ENCODE measurements at regions not wholly inside any gene's neighbourhood (a gene's known extent, or its start where the extent isn't known, plus 50 kb on each side); places are given as distances from the start of the nearest gene placed in this dataset.
"Not testable (repeated sequence)": the region's sequence is repeated elsewhere in the genome, so short reads cannot be mapped to it uniquely, and the experiment has no call there.

DNA sequence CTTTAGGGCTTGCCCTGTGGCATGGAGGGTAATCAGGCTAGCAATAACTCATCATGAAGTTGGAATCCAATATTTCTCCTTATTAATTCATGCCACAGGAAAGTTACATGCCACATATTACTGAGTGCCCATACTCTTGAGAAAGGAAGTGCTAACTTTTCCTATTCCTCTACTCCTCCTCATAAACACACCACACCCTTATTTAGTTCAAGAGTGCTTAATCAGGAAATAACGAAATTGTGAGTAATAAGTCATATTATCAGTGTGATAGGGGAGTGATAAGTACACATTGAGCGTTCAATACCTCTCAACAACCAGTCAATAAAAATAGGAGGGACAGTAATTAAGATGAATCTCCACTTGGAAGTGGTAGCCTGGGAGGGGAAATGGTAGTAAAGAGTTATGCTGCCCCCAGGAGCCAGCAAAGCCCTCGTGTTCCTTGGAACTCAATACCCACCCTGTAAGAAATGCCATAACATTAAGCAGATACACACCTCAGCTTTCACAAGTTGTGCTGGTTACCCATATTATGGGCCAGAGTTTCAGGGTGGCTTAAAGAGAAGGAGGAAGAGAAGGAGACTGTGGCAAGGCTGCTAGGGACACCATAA lies 410.0 kb upstream of the NR3C2 start:
- Histone ChIP-seq H3K9me3 (ENCODE audit: control insufficient read depth, low read depth, low read length) (no peaks in the 10 kb centered on the region), H3K9ac (ENCODE audit: low read length) (no peak overlapping the region), H3K36me3 (ENCODE audit: control insufficient read depth, low read depth, low read length) (no peaks in the 10 kb centered on the region), H3K27me3 (ENCODE audit: control insufficient read depth, insufficient read depth, low read length) (no peaks in the 10 kb centered on the region), H3K4me1 (ENCODE audit: control insufficient read depth, low read depth, low read length) (no peaks in the 10 kb centered on the region), H3K27ac (ENCODE audit: low read length) (no peak overlapping the region), H3K4me3 (ENCODE audit: low read length) (no peak overlapping the region)

DNA sequence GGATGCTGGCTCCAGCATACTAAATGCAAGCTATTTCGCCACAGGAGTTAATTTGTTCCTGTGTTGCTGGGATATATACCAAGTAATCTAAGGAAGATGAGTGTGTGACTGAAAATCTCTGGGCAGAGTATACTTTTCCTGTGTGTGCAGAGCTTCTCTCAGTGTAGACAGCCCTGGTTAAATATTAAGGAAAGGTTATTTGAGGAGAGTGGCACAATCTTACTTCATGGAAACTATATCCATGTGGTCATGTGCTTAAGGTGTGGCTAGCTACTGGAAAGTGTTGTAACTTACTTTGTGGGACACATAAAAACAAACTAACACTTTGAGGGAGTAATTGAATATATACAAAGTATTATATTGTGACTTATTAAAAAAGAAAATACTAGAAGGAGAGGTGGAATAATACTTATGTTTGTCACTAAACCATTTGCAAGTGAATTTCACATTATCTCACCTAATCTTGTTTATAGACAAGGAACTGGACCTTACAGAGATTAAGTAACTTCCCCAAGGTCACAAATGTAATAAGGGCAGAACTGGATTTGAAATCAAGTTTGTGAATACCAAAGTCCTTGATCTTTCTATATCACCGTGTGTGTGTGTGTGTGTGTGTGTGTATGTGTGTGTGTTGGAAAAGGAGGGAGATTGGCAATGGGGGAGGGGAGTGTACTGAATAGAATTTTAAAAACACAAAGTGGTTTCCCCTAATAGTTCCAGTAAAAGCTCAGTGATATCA lies 408.2 kb upstream of the NR3C2 start:
- no peak overlapping the region for H3K9ac ChIP-seq (ENCODE audit: low read length)
- no peak overlapping the region for H3K4me3 ChIP-seq (ENCODE audit: low read length)
- H3K36me3 ChIP-seq (ENCODE audit: control insufficient read depth, low read depth, low read length) = no peaks in the 10 kb centered on the region
- no peak overlapping the region for H3K27ac ChIP-seq (ENCODE audit: low read length)
- no peaks in the 10 kb centered on the region for H3K27me3 ChIP-seq (ENCODE audit: control insufficient read depth, insufficient read depth, low read length)
- H3K4me1 ChIP-seq (ENCODE audit: control insufficient read depth, low read depth, low read length) = no peaks in the 10 kb centered on the region
- no peaks in the 10 kb centered on the region for H3K9me3 ChIP-seq (ENCODE audit: control insufficient read depth, low read depth, low read length)

DNA sequence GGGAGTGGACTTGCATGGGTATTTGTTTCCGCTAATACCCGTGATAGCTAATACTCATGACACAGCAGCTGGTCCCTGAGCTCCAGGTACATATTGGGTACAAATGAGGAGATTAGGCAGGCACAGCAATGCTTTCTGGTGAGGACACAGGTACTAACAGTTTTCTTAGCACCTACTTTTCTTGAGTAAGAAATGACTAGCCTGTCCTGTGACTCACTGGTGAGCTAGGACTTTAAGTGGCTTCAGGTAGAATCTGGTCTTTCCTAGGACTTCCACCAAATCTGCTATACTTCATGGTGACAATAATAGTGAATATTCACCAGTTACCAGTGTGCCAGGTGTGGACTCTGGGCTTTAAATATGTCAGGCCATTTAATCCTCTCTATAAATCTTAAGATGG lies 407.4 kb upstream of the NR3C2 start:
- Histone ChIP-seq H3K9me3 (ENCODE audit: control insufficient read depth, low read depth, low read length) (no peaks in the 10 kb centered on the region), H3K27ac (ENCODE audit: low read length) (no peak overlapping the region)

DNA sequence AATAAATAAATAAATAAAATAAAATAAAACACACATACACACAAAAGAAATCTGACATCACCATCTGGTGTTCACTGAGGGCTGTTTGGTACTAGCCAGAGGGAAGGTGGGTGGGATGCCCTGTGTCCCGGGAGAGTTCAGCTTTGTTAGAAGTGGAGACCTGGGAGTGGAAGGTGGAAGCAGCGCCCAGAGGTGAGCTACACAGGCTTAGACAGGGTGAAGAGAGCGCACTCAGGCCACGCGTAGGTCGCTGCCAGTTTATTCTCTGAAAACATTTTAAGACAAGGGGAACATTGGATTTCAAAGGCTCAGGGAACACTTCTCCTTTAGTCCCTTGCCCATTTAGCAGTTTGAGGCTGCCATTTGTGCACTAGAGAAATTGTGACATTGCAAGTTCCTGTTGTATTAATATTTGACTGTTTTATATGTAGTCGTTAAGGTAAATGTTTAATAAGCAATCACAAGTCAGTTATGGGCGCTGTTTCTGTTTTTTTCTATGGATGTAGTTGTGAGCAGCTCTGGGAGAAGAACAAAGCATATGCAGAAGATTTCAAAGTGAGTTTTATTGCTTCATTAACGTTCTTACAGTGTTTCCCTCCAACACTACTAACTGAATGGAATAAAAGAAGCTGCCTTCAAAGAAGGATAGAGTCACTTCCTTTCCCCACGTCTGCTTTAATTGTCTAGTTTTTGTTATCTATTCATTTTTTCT lies 405.5 kb upstream of the NR3C2 start:
- peaks cover 4% of the 10 kb centered on the region for H3K4me1 ChIP-seq (ENCODE audit: control insufficient read depth, low read depth, low read length)
- H3K27ac ChIP-seq (ENCODE audit: low read length) = no peak overlapping the region
- H3K27me3 ChIP-seq (ENCODE audit: control insufficient read depth, insufficient read depth, low read length) = no peaks in the 10 kb centered on the region
- H3K4me3 ChIP-seq (ENCODE audit: low read length) = no peak overlapping the region
- no peaks in the 10 kb centered on the region for H3K9me3 ChIP-seq (ENCODE audit: control insufficient read depth, low read depth, low read length)
- H3K9ac ChIP-seq (ENCODE audit: low read length) = no peak overlapping the region
- no peaks in the 10 kb centered on the region for H3K36me3 ChIP-seq (ENCODE audit: control insufficient read depth, low read depth, low read length)

More for the DNA sequence above, 407.4 kb upstream of the NR3C2 start:
- Histone ChIP-seq H3K9ac (ENCODE audit: low read length) (no peak overlapping the region), H3K4me3 (ENCODE audit: low read length) (no peak overlapping the region), H3K36me3 (ENCODE audit: control insufficient read depth, low read depth, low read length) (no peaks in the 10 kb centered on the region), H3K4me1 (ENCODE audit: control insufficient read depth, low read depth, low read length) (no peaks in the 10 kb centered on the region), H3K27me3 (ENCODE audit: control insufficient read depth, insufficient read depth, low read length) (no peaks in the 10 kb centered on the region)

DNA sequence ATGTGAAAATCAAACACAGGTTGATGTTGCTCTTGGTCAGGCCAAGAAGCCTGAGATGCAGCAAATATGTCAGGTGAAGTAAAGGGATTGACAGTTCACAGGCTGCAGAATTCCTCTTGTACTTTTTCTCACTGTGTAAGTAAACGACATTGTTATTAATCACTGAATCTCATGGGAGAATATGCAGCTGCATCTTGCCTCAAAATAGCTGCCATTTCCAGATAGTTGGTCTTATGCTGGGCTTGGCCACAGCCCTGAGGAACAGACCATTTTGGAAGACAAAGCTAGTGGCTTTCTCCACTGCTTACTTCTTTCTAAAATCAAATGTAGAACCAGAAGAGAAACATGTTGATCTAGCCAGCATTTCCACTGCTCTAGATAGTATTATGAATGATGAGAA lies 403.4 kb upstream of the NR3C2 start:
- peaks cover 4% of the 10 kb centered on the region for H3K4me1 ChIP-seq (ENCODE audit: control insufficient read depth, low read depth, low read length)
- no peaks in the 10 kb centered on the region for H3K36me3 ChIP-seq (ENCODE audit: control insufficient read depth, low read depth, low read length)
- H3K9ac ChIP-seq (ENCODE audit: low read length) = no peak overlapping the region
- no peaks in the 10 kb centered on the region for H3K9me3 ChIP-seq (ENCODE audit: control insufficient read depth, low read depth, low read length)
- no peak overlapping the region for H3K4me3 ChIP-seq (ENCODE audit: low read length)
- no peaks in the 10 kb centered on the region for H3K27me3 ChIP-seq (ENCODE audit: control insufficient read depth, insufficient read depth, low read length)
- H3K27ac ChIP-seq (ENCODE audit: low read length) = no peak overlapping the region

DNA sequence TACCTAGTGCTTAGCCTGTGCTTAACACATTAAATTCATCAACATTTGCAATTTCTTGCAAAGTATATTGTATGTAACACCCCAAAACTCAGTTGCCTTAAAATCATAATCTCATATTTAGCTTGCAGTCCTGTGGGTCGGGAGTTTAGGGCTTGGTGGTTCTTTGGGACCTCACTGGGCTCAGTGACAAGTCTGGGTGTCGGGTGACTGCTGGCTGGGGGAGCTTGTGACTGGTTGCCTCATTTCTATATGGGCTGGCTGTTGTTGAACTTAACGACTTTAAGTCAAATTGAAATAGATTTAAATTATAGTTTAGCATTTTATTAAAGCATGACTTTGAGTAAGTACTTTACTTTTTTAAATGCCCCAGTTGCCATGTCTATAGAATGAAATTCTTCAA lies 401.4 kb upstream of the NR3C2 start:
- H3K9me3 ChIP-seq (ENCODE audit: control insufficient read depth, low read depth, low read length) = no peaks in the 10 kb centered on the region
- no peaks in the 10 kb centered on the region for H3K27me3 ChIP-seq (ENCODE audit: control insufficient read depth, insufficient read depth, low read length)
- H3K9ac ChIP-seq (ENCODE audit: low read length) = no peak overlapping the region
- no peak overlapping the region for H3K4me3 ChIP-seq (ENCODE audit: low read length)
- H3K36me3 ChIP-seq (ENCODE audit: control insufficient read depth, low read depth, low read length) = no peaks in the 10 kb centered on the region
- H3K4me1 ChIP-seq (ENCODE audit: control insufficient read depth, low read depth, low read length) = peaks cover 4% of the 10 kb centered on the region
- H3K27ac ChIP-seq (ENCODE audit: low read length) = no peak overlapping the region

DNA sequence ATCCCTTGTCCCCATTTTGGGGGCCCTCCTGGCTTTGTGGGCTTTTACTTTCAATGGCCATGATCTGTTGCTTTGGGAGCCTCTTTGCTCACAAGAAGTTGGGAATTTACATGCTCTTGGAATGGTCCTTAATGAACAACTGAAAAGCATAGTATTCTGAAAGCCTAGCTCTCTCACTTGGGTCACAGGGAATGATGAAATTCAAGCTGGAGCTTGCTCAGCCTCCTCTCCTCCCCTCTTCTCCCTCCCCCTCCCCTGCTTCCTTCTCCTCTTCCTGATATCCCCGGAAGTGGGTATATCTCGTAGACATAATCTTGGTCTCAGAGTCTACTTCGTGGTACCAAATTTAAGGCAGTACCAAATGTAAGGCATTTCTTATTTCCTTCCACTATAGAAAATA lies 400.6 kb upstream of the NR3C2 start:
- Histone ChIP-seq H3K9ac (ENCODE audit: low read length) (no peak overlapping the region), H3K4me1 (ENCODE audit: control insufficient read depth, low read depth, low read length) (peaks cover 4% of the 10 kb centered on the region), H3K9me3 (ENCODE audit: control insufficient read depth, low read depth, low read length) (no peaks in the 10 kb centered on the region), H3K27me3 (ENCODE audit: control insufficient read depth, insufficient read depth, low read length) (no peaks in the 10 kb centered on the region), H3K36me3 (ENCODE audit: control insufficient read depth, low read depth, low read length) (no peaks in the 10 kb centered on the region), H3K27ac (ENCODE audit: low read length) (no peak overlapping the region), H3K4me3 (ENCODE audit: low read length) (no peak overlapping the region)

DNA sequence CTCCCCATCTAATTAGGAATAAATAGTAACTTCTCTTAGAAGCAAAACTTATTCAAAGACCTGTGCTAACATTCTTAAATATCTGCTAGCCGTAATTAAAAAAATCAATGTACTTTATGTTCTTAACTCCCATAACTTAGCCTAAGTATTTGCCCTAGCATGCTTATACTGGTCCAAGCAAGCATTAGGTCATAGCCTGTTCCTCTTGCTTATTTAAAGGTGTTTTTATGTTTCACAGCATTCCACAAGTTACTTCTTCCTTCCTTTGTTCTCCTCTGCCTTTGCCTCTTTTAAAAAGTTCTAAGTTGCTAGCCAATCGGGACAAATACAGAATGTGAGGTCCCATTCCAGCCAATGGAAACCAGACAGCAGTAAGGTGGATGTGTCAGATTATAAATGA lies 395.4 kb upstream of the NR3C2 start:
- not testable (repeated sequence) for H3K27ac ChIP-seq (ENCODE audit: low read length); H3K4me3 ChIP-seq (ENCODE audit: low read length); H3K9me3 ChIP-seq (ENCODE audit: control insufficient read depth, low read depth, low read length); H3K27me3 ChIP-seq (ENCODE audit: control insufficient read depth, insufficient read depth, low read length); H3K36me3 ChIP-seq (ENCODE audit: control insufficient read depth, low read depth, low read length); H3K9ac ChIP-seq (ENCODE audit: low read length)
- peaks cover 11% of the 10 kb centered on the region for H3K4me1 ChIP-seq (ENCODE audit: control insufficient read depth, low read depth, low read length)

DNA sequence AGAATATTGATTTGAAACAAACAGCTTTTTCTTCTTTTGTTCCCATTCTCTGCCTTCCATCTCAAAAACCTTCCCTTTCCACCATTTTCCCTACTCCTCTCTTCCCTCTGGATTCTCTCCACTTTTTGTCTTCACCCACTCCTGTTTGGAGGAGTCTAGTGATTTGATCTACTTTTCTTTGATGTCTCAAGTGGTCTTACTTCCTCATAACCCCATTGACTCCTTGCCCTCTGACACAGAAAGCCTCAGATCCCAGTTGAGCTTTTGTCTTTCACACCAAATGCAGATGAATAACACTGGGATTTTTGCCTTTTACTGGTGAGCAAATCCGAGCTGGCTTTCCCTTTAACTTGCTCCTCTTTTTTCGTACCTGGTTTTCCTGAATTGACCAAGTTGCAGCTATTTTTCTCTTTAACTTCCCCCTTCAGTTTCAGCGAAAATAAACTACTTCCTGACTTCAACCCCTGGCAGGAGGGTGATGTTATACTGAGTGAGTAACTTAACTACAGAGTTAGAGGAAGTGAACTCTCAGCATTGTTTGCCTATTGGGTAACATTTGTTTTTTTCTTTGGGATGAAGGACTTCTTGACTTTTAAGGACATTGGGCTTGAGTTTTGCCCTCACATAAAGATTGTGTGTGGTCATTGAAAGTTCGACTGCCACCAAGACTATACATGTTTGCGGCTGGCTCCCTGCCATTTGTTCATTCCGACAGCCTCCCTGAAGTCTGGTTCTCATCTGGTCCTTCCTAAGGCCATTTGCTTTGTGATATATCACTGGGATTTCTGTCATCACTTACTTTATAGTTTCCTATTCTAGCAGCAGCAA lies 392.8 kb upstream of the NR3C2 start:
- Histone ChIP-seq H3K9ac (ENCODE audit: low read length) (no peak overlapping the region), H3K9me3 (ENCODE audit: control insufficient read depth, low read depth, low read length) (no peaks in the 10 kb centered on the region), H3K27ac (ENCODE audit: low read length) (no peak overlapping the region), H3K4me1 (ENCODE audit: control insufficient read depth, low read depth, low read length) (peaks cover 11% of the 10 kb centered on the region), H3K36me3 (ENCODE audit: control insufficient read depth, low read depth, low read length) (no peaks in the 10 kb centered on the region), H3K4me3 (ENCODE audit: low read length) (no peak overlapping the region), H3K27me3 (ENCODE audit: control insufficient read depth, insufficient read depth, low read length) (no peaks in the 10 kb centered on the region)

DNA sequence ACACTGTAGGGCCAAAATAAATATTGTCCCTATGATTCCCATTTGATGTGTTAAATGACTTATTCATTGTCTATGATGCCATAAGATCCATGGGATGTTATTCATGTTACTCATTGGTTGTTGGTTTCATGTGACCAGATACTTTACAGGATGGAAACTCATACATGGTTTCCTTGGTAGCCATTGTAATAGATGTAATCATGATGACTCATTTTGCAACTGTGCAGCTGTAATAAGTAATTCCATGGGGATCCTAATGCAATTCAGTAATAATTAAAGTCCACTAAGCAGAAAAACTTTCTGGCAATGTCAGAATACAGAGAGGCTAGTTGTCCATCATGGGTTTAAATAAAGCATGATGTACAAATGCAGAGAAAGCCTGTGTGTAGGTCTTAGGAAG lies 389.7 kb upstream of the NR3C2 start:
- Histone ChIP-seq H3K27me3 (ENCODE audit: control insufficient read depth, insufficient read depth, low read length) (no peaks in the 10 kb centered on the region), H3K4me1 (ENCODE audit: control insufficient read depth, low read depth, low read length) (peaks cover 11% of the 10 kb centered on the region), H3K36me3 (ENCODE audit: control insufficient read depth, low read depth, low read length) (no peaks in the 10 kb centered on the region), H3K4me3 (ENCODE audit: low read length) (no peak overlapping the region), H3K9me3 (ENCODE audit: control insufficient read depth, low read depth, low read length) (no peaks in the 10 kb centered on the region), H3K9ac (ENCODE audit: low read length) (no peak overlapping the region), H3K27ac (ENCODE audit: low read length) (no peak overlapping the region)

DNA sequence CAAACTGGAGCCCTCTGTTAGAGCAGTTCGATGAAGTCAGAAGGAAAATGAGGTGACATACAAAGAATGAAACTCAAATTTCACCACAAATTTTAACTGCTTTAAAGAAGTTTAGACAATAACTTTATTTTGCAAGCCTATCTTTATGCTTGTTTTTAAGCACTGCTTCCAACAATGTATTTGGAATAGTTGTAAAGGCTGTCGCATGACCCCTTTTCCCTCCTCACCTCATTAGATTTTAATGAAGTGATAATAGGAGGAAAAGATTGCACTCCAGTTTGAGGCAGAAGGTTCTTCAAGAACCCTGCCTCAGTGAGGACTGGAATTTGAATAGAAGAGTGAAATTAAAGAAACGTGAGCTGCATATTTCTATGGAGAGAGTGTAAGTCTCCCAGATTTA lies 386.1 kb upstream of the NR3C2 start:
- H3K27ac ChIP-seq (ENCODE audit: low read length) = no peak overlapping the region
- no peak overlapping the region for H3K9ac ChIP-seq (ENCODE audit: low read length)
- no peaks in the 10 kb centered on the region for H3K36me3 ChIP-seq (ENCODE audit: control insufficient read depth, low read depth, low read length)
- no peaks in the 10 kb centered on the region for H3K9me3 ChIP-seq (ENCODE audit: control insufficient read depth, low read depth, low read length)
- no peak overlapping the region for H3K4me3 ChIP-seq (ENCODE audit: low read length)
- H3K27me3 ChIP-seq (ENCODE audit: control insufficient read depth, insufficient read depth, low read length) = no peaks in the 10 kb centered on the region
- H3K4me1 ChIP-seq (ENCODE audit: control insufficient read depth, low read depth, low read length) = no peaks in the 10 kb centered on the region

Measured in iPS-18a (cell line).